Muscle of arm (tissue), 1 donor: ENCODE measurements at regions not wholly inside any gene's neighbourhood (a gene's known extent, or its start where the extent isn't known, plus 50 kb on each side); places are given as distances from the start of the nearest gene placed in this dataset.

Experiments
- DNase-seq: peaks from one replicate; pipeline ENCODE4 v3.0.0-alpha.2; 2013

DNA sequence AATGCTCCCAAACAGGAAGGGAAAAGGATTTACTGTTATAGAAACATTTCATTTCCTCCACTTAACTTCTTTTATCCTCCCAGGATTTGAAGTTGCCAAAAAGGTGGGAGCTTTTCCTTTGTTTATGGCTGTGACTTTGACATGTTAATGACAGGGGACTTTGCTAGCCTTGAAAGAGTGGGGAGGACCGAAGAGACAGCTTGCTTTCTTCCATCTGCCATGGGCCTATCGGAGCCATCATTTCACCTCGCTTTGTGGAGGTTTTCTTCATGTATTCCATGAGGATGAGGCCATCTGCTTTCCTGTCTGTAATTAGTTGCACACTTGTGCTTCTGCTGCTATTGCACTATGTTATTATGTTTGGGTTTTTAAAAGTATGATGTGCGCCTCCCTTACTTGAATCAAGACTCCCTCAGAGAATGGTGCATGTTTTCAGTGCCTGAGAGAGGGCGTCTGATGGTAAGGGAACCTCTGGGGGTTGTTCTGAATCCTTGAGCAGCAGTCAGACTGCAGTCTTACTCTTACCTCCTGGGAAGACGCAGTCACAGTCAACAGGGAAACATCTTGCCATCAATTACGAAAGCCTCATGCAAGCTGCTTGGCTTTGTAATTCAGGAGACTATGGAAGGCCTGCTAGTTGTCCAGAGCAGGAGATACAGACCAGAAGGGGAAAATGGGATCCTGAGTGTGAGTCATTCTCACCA lies 173.3 kb upstream of the MGAT5 start:
- DNase-seq: peak; percentile 46

DNA sequence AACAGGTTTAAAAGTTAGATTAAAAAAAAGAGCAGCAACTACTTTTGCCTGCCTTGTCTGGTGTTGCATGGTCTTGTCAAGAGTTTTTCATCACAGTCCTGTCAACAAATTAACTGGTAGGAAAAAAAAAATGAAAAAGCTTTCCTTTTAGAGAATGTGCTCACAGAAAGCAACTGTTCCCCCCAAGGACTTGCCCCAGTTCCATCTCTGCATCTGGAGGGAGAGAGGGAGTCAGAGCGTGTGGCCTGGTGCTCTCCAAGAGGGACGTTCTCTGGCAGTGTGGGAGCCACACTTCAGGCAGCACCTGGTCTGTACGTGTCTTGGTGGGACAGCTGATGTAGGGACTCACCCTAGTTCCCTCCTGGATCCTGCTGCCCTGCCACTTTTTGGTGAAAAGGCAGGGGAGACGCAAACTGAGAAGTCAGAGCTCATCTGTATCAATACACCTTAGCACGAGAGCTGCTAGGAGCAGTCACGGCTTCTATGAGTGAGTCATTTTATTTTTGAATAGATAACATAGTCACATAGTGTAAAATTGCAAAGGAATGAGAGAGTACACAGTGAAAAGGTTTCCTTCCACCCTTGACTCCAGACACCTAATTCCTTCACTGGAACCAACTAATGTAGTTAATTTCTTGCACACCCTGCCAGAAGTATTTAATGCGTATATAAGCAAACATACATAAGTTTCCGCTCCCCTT lies 172.5 kb upstream of the MGAT5 start:
- no peak for DNase-seq

DNA sequence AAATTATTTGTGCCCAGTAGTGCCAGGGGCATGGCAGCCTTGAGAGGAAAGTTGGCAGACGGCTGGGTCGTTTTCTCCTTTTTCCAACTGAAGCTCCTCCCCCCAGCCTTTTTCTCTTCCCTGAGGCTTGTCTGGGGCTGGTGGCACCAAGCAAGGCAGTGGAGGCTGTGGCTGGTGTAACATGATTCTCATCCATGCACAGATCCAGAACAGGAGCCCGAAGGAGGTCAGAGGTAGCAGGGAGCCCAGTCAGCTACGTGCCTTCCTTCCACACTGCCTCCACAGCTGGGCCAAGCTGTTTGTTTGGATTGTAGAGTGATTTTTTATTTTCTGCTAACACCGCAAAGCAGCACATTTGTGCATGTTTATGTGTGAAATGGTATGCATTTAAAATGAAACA lies 170.3 kb upstream of the MGAT5 start:
- DNase-seq: no peak

DNA sequence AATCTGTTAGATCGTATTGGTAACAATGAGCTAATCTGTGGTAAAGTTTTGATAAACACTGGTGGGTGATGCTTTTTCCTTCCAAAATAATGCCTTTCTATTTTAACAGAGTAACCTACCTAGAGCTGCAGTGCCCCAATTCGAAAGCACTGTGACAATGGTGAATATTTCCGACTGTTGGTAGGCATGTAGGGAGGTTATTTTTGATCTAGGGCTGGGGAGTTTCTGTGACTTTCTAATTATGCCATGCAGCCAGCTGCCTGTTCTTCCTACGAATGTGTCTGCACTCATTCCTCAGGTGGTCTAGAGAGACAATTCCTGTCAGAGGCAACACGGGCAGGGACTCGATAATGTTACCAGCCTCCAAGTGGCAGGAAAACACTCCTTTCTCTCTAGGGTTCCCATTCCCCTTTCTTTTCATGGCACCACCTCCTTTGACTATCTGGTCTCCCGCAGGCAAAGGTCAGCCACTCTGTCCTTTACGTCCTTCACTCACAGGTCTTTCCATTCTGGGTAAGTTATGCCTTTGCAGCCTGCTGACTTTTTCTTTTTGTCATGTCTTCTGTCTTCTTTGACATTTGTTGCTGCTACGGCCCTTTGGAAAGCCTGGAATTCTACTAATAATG lies 167.2 kb upstream of the MGAT5 start:
- no peak for DNase-seq

DNA sequence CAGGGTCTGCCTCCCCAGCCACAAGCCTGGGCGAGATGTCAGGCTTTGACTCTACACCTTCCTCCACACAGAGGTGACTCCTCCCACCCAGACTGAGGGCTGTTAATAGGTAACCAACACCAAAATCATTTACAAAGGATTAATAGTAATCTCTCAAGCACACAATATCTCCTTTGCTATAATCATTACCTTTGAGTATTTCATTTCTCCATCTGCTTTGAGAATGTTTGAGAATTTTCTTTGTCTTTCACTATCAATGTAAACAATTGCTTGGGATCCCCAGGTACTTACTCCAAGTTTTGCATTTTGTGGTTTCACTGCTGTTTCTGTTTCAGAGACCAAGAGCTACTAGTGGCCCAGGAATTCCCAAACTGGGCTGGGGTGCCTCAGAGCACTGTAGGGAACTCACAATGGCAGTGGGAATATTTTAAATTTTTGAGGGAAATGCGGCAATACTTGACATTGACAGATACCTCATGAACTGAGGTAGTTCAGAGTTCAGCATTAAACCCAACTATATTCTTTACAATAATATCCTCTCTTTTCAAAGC lies 166.4 kb upstream of the MGAT5 start:
- DNase-seq: no peak

DNA sequence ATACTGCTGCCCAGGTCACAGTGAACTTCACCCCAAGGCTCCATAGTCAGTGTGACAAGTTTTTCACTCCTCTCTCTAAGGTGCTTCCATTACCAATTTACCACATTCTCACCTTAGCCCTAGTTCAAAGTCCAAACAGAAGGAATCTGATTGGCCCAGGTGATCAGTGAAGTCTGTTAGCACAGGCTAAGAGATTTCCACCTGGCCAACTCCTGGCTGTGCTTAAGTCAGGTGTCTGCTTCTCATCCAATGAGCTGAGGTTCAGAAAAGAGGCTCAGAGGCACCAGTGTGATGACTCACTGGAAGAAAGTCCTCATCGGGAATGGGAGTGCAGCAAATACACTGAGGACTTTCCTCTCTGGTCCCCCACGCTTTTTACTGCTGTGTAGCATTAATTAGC lies 164.4 kb upstream of the MGAT5 start:
- no peak for DNase-seq

DNA sequence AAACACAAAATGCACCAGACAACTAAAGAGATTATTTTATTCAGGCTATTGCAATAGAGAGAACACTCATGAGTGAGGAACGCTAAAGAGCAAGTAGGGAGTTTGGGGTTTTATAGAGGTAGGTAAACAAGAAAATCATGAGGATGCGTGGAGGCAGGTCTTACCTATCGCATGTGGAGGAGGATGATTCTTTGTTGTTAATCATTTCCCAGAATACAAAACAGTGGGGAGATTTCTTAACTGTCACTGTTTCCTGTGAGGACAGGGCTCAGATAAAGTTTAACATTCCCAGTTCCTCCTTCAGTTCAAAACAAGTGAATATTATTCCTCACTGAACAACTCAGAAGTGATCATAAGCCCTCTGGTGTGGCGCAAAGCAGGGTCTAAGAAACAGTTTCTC lies 156.1 kb upstream of the MGAT5 start:
- DNase-seq: no peak

DNA sequence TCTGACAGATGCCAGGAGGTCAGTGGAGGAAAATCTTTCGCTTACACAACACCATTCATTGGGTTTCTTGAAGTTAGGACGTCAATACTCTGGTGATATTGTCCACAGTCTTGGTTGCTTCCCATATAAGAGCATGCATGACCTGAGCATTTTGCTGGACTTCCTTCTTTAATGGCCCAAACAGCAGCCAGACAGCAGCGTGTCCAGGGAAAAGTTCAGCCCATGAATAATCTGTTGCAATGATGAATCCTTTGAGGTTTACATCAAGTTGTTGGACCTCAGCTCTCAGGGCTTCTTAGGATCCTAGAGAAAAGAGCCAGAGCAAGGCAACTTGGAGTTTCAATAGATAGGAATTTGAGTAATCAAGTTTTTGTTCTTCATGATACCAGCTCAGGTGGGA lies 155.6 kb upstream of the MGAT5 start:
- no peak for DNase-seq

DNA sequence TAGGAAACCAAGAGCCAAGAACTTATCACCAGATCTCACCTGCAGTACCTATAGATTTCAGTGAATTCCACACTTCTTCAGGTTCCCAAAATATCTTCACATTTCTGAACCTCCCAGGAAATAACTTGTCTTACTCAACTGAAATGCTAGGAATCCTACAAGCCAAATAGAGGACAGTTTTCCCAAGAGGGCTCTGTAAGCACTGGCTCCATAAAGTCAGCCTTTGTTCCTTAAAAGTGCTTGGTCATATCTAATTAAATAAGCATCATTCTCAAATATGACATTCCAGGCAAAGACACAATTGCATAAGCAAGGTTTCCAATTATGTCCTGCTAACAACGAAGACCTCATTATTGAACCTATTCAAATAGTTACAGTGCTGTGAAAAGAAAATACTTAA lies 154.6 kb upstream of the MGAT5 start:
- no peak for DNase-seq

DNA sequence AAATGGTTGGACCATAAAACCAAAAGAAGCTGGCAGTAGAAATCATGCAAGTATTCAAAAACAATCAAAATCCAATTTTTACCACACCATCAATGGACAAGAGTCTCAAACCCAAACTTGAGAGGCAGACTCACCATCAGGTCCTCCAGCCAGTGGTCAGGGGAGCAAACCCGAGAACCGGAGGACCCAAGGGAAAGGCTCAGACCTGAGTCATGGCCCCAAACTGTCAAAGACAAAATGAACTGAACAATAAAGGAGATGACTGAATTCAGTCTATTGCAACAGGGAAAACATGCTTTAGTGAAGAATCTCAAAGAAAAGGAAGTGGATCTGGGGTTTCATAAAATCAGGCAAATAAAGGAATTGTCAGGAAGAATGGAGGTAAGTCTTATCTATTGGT lies 150.7 kb upstream of the MGAT5 start:
- no peak for DNase-seq

DNA sequence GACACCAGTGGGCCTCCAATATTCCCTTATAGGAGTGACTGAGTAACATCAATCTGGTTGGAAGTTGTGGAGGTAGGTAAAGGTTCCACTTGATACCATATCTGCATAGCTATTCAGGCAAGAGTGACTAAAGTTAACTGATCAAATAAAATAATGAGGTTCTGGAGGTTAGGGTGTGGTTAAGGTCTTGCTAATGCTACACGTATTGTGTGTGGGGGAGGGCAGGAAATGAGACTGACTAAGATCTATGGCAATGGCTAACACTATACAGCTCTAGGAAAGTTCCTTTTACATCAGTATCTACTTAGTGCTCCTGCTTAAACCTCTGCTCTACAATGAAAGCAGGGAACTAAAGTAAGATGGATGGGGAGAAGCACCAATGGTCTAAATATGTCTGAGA lies 149.1 kb upstream of the MGAT5 start:
- DNase-seq: no peak

DNA sequence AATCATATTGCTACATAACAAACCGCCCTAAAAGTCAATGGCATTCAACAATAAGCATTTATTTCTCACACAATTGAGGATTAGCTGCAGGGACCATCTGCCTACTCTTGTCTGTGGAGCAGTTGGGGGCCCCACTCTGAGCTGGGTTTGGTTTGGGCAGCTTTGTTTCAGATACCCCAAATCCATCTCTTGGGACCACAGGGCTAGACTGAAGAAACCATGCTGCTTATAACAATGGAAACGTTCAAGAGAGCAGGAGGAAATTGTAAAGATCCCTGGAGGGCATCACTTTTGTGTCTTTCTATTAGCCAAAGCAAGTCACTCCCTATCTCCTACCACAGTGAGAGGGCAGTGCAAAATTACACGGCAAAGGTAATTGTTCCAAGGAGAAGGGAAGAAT lies 146.5 kb upstream of the MGAT5 start:
- DNase-seq: no peak

DNA sequence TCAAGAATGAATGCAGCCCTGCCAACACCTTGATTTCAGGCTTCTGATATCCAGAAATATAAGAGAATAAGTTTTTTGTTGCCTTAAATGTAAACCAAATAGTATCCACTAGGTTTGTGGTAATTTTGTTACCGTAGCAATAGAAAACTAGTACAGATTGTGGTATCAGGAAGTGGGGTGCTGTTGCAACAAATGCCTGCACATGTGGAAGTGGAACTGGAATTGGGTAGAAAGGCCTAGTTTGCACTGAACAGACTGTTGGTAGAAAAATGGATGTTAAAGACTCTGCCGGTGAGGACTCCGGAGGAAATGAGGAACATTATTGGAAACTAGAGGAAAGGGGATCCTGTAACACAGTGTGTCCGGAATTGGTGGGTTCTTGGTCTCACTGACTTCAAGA lies 145.8 kb upstream of the MGAT5 start:
- no peak for DNase-seq

DNA sequence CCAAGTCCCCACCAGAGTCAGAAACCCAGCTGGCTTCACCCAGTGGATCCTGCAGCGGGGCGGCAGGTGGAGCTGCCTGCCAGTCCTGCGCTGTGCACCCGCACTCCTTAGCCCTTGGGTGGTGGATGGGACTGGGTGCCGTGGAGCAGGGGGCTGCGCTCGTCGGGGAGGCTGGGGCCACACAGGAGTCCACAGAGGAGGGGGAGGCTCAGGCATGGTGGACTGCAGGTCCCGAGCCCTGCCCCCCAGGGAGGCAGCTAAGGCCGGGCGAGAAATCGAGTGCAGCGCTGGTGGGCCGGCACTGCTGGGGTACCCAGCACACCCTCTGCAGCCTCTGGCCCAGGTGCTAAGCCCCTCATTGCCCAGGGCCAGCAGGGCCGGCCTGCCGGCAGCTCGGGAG lies 144.6 kb upstream of the MGAT5 start:
- no peak for DNase-seq

DNA sequence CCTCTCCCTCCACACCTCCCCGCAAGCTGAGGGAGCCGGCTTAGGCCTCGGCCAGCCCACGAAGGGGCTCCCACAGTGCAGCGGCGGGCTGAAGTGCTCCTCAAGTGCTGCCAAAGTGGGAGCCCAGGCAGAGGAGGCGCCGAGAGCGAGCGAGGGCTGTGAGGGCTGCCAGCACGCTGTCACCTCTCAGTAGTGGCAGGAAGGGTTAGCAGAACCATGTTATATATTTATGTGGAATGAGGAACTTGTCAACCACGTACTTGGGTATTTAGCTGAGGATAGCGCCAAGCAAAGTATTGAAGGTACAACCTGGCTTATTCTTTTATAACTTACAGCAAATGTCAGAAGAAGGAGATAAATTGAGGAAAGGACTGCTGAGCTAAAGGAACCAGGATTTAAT lies 144.1 kb upstream of the MGAT5 start:
- DNase-seq: no peak

DNA sequence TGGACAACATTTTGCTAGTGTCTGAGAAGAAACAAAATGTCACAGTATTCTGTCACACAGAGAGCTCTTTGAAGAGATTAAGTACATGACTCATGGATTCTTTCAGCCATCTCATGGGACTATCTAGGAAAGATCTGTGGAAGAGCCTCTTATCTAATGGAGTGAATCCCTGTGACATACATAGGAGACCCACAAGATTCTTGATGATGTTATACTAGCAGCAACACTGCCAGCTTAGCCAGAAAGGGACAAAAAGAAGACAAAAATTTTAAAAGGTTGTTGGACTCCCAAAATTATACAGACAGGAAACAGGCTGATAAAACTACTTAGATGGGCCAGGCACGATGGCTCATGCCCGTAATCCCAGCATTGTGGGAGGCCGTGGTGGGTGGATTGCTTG lies 143.3 kb upstream of the MGAT5 start:
- DNase-seq: no peak

DNA sequence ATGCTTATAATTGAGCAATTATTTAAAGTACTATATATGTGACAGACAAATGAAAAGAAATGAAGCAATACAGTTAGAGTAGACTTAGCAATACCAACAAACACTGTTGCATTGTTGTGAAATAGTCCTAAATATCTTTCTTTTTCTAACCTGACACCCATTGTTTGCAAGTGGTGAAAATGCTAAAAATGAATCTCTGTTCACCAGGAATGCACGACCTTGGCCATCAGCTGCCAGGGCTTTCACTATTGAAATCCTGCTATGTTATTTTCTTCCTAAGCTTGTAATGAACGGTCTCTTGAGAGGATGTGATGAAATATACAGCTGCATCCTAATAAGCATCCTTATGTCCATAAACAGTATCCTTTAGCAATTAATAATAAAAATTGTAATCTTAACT lies 136.2 kb upstream of the MGAT5 start:
- DNase-seq: no peak

DNA sequence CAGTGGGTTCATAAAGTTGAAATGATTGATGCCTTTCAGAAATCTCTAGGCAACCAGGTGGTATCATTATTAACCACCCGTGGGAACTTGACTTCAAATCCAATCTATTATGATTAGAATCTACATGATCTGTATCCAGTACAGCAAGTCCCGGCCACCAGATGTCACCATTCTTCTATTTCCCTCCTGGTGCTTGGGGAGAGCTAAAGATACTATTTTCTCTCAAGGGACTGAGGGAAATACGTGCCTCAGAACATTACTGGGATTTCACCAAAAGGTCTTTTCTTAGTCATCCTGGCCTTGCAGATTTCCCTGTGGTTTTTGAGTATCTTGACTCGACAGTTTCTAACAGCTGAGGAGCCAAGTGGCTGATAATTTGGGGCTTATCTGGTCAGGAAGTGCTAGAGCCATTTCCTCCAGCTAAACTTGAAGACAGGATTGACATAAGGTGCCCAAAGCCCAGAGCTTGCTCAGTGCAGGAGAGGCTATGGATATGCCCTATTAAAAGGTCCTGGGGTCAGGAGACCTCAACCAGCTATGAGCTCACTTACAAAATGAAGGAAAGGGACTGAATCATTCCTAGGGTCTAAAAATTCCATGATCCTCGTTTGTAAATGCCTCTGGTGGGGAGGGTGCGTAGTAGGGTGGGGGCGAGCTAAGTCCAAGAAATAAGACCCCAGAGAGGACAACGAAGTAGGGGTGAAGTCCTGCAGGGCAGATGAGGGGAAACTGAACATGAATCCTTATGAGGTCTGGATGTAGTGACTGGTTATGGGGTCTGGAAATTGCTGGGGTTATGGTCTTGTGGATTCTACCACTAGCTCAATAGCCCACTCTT lies 135.4 kb upstream of the MGAT5 start:
- DNase-seq: peak; percentile 81

DNA sequence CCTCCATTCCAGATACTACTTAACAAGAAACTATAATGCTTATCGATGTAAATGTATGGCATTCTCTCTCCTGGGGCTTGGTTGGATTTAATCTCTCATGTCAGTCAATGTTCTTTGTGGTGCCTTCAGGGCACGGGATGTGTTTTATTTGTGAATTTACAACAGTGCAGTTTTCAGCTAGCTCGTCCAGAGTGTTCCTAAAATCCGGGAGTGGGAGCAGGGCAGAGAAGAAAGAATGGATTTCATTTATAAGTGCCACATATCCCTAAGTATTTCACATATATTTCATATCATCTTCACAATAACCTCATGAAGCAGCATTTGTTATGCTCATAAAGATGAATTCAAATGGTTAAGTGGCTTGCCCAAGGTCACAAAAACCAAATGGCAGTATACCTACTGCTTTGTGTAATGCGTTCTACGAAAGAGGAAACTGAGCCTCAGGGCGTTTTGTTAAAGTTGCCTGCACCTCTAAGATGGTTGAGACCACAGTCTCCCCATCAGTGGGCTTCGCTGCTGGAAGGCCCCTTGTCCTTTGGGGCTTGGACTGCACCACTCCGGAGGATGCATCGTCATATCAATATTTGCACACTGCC lies 134.7 kb upstream of the MGAT5 start:
- no peak for DNase-seq

DNA sequence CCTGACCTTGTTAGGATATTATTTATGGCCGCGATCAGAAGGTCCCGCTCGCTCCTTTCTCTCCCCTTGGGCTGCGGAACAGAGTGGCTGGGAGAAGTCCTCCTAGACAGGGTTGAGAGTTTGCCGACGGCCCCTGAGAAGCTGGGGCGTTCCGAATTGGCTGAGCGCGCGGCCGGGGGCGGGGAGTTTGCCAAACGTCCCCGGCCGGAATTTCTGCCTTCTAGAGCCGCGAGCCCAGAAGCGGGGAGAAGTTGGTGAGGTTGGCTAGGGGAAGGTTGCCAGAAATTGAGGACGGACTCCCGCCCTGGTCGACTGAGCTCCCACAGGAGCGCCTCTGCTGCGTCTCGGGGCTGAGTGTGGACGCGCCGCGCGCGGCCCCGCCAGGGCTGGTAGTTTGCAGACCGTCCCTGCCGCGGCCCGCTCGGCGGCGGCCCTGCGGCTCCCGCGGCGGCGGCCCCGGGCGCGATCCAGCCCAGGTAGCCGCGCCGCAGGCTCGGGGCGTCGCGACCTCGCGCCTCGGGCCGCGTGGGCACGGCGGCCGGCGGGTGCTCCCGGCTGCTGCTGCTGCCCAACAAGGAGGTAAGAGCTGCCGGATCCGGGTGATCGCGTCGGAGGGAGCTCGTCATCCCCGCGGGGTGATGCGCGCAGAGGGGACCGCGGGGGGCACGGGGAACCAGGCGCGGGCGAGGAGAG lies 134.0 kb upstream of the MGAT5 start:
- peak; percentile 93 for DNase-seq

DNA sequence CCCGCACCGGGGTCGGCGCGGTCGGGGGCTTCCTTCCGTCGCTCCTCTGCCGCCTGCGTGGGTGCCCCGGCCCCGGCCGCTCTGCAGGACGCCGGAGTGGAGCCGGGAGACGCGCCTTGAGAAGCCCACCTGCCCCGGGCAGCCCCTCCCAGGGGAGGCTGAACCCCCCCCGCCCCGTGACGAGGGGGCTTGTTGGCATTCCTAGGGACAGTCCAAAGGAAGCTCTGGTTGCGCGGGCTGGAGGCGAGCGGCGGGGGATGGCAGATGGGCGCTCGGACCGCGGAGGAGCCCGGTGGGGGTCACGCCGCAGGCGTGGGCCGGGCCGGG lies 133.5 kb upstream of the MGAT5 start:
- DNase-seq: no peak
